IPS-NIHi7 (cell line): ENCODE measurements at regions not wholly inside any gene's neighbourhood (a gene's known extent, or its start where the extent isn't known, plus 50 kb on each side); places are given as distances from the start of the nearest gene placed in this dataset.

ENCODE experiments used
- DNase-seq: peaks from one replicate; pipeline ENCODE4 v3.0.0; 2012; ENCODE audit warnings: mixed read lengths; ENCODE audit errors: extremely low spot score

DNA sequence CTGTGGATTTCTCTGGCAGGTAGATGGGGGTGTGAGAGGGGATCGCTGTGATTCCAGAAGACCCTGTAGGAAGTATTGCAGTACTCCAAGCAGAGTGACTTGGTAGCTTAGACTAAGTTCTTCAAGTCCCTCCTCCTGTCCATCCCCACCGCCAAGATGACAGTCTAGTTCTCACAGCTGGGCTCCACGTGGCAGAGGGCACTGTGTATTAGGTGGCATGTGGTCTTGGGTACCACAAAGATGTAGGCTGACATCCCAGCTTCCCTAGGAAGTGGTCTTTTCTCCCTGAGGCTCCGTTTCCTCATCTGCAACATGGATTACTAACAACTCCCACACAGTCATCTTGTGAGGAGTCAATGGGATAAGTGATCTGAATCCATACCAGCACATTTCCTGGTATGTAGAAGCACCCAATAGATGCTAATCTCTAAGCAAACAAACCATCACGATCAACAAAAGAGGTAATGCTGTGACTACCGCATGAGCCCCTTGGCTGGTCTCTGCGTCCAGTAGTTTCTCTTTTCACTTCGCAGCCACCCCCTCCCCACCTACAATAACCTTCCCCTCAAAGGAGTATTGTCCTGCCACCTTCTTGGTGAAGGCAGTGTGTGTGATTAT, 349.1 kb upstream of the EEF2KMT start:
- peak; percentile 28 for DNase-seq

DNA sequence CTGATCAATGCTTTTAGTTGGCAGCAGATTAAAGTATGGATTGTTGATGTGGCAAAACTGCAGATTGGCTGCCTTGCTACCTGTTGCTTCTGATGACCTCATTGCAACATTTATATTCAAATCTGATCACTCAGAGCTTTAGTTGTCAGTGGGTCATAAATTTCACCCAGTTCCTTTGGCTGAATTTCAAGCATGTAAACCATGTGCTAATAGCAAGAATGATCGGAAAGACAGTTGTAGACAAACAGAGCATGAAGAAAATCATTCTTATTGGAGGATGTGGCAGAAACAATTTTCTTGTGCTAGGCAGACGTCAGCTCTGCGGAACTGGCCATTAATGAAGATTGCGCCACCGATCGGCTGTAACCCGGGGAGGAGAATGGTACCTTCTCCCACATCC, 346.6 kb upstream of the EEF2KMT start:
- DNase-seq, result no peak

DNA sequence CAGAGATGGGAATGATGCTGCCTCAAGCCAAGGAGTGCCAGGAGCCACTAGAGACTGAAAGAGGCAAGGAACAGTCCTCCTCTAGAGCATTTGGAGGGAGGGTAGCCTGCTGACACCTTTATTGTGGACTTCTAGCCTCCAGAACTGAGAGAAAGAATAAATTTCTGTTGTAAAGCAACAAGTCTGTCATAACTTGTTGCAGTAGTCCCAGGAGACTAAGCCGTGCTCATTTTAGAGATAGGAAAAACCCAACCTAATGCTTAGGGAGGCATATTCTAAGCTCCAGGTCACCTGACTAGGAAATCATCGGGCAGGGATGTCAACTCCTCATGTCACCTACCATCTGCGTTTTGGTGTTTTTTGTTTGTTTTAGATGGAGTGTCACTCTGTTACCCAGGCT, 345.4 kb upstream of the EEF2KMT start:
- no peak for DNase-seq

DNA sequence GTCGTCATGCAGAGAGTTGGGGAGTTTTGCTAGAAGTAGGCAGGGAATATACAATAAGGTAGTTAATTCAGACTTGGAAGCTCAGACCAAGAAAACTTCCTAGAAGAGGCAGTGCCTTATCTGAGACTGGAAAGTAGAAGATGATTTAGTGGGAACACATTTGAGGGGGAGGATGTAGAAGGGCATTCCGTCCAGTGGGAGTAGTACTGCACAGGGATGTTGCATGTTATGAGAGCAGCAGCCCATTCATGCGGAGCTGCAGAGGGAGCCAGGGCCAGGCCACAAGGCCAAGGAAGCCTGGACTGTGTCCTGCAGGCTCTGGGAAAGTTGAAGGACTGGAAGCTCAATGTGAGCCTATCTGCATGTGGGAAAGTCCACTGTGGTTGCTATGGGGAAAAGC, 344.5 kb upstream of the EEF2KMT start:
- no peak for DNase-seq

DNA sequence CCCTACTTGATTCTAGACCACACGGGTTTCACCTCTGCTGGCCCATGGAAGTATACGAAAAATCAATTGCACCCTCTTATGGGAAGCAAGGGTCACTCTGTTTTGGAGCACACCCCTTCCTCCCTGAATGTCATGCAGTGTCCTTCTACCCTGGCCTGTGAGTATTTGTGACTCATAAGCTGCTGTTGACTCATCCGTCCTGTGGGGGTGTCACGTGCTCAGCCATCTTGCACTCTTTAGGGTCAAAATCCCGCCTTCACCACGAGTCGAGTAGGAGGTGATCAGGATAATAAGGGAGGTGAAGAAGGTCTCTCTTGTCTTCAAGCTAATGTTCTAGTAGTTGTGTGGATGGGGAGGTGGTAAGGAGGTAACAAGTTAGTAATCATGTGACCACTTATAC, 341.0 kb upstream of the EEF2KMT start:
- DNase-seq, result no peak

DNA sequence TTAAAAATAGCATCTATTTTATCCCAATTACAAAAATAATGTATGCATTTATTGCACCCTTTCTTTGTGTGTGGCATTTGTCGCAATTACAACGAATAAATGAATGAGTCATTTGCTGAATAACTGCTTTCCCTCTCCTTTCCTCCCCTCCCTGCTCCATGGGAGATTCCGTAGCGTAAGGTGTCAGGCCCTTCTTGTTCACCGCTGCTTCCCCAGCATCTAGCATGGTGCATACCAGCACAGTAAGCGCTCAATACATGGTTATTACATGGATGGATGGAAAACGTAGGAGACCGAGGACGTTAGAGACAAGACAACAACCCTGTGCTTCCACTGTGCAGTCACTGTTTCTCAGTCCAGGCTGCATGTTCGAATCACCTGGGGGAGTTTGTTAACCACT, 336.0 kb upstream of the EEF2KMT start:
- DNase-seq, result no peak

DNA sequence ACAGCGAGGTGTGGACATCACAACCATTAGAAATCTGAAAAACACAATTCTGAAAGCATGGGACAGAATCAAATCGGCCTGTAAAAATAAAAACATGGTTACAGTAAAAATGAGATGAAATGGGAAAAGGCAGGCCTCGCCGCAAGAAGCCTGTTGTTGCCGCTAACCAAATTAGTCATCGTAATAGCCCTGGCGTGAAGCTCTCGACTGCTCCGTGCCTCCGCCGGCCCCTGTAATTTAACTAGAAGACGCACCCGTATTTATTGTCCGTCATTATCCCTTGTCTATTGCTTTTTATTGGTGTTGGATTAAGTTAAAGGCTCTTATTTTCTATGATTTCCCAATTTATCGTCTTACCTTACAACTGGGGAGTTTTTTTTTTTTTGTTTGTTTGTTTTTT, 334.6 kb upstream of the EEF2KMT start:
- no peak for DNase-seq

DNA sequence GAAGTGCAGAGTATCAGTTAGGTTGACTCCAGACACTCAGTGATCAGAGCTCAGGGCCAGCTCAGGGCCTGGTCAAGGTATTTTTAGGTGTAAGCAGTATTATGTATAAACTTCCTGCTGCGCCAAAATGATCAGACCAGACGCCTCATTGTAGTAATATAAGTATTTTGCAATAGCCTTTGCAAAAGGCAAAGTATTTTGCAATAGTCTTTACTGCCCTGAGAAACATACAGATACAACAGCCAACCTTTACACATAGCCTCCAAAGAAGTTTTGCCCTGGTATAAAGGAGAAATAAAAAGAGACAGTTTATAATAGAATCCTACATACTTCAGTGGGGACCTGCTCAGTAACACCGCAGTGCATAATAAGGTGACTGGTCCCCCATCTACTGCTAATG, 333.0 kb upstream of the EEF2KMT start:
- DNase-seq, result no peak

DNA sequence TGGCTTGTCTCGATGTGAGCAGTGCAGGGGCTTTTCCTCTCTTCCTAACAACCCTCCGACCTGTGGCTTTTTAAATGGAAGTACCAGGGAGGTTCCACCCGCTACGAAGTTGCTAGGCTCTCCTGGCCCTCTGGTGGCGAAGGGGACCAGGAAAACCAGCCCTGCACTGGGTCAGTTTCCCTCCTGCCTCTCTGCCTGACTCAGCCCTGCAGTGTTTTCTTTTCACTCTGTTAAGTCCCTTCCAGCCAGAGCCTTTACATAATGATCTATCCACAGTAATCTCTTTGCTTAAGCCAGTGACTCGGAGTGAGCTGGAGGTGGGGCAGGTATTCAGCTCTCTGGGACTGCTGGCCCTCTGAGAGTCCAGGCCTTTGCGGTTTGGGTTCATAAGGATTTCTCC, 331.3 kb upstream of the EEF2KMT start:
- peak; percentile 81 for DNase-seq

DNA sequence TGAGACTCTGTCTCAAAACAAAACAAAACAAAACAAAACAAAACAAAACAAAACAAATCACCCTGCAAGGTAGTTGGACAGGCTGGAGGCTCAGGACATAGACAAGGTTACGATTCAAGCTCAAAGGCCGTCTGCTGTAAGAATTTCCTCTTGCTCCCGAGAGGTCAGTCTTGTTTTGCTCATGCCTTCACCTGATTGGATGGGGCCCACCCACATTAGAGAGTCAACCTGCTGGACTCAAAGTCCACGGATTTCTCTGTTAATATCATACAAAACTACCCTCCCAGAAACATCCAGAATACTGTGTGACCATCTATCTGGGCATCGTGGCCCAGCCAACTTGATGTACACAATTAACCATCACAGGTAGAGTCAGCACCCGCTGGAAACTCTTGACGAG, 330.0 kb upstream of the EEF2KMT start:
- DNase-seq, result no peak

DNA sequence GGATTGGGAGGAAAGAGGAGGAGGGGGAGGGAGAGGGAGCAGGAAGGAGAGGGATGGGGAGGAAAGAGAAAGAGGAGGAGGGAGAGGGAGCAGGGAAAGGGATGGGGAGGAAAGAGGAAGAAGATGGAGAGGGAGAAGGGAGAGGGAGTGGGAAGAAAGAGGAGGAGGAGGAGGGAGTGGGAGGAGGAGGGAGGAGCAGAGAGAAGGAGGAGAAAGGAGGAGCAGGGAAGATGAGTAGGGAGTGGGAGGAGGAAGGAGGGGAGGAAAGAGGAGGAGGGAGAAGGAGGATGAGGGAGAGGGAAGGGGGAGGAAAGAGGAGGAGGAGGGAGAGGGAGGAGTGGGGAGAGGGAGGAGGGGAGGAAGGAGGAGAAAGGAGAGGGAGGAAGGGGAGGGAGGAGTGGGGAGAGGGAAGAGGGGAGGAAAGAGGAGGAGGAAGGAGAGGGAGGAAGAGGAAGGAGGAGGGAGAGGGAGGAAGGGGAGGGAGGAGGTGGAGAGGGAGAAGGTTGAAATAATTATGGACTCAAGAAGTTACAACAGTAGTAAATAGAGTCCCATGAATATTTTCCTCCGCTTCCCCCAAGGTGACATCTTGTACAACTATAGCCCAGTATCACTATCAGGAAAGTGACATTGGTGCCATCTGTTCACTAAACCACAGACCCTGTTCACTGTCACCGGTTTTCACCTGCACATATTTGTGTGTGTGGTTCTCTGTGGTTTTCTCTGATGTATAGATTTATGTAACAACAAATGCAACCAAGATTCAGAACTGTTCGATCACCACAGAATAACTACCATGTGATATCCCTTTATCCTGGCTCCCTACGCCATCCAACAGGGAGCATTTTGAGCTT, 325.3 kb upstream of the EEF2KMT start:
- DNase-seq, result no peak

DNA sequence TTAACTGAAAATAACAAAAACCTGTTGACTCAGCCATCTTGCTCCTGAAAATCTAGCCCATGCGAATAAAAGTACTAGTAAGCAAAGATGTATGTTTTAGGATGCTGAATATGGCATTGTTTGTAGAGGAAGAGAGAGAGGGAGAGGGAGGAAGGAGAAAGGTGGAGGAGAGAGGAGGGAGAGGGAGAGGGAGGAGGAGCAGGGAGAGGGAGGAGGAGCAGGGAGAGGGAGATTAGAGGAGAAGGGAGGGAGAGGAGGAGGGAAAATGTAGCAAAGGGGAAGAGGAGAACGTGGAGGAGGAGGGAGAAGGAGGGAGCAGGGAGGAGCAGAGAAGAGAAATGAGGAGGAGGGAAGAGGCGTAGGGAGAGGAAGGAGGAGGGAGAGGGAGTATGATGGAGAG, 324.5 kb upstream of the EEF2KMT start:
- DNase-seq, result no peak

DNA sequence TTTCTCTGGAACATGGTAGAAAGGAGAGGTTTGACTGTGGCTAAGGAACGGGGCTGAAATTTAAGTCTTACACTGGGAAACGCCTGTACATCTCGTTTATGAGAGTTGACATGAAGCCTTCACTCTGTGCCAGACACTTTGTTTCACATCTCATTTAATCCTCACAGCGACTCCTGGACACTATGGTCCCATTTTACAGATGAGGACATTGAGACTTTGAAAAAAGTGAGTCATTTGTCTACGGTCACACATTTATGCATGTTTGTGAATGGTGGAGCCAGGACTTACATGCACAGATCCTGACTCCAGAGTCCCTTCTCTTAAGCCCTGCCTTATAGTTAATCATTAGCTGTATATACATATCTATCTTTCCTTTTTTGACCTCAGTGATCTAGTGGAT, 318.4 kb upstream of the EEF2KMT start:
- no peak for DNase-seq

DNA sequence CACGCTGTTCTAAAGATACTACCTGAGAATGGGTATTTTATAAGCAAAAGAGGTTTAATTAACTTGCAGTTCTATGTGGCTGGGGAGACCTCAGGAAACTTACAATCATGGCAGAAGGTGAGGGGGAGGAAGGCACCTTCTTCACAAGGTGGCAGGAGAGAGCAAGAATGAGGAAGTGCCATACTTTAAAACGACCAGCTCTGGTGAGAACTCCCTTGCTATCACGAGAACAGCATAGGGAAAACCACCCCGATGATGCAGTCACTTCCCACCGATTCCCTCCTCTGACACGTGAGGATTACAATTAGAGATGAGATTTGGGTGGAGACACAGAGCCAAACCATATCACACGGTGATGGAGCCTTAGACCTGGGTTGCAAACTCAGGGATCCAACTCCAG, 317.5 kb upstream of the EEF2KMT start:
- DNase-seq, result peak; percentile 39

DNA sequence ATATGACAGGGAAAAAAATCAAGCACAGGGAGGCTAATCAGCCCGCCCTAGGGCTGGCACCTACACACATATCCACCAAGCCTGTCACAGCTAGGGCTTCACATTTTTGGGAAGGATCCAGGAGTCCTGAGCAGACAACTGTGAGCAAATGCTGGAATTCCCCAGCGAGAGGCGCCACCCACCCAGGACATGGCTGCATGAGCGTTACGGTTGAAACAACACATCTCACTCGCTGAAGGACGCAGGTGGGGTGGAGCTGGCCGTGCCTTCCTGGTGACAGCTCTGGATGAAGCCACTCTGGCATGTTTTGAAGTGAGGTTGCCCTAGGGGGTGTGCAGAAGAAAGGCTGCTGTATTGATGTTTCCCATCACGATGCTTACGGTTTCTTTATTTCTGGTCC, 315.1 kb upstream of the EEF2KMT start:
- peak; percentile 63 for DNase-seq

DNA sequence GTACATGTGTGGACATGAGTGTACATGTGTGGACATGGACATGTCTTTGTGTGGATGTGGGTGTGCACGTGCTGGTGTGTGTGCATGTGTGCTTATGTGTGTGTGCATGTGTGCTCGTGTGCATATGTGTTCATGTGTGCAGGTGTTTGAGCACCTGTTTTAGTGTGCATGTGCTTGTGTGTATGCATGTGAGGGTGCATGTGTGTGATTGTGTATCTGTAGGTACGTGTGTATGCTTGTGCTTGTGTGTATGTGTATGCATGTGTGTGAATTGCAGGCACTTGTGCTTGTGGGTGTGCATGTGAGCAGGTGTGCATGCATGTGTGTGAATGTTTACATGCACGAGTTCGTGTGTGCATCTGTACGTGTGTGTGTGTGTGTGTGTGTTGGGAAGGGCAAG, 300.6 kb upstream of the EEF2KMT start:
- no peak for DNase-seq

DNA sequence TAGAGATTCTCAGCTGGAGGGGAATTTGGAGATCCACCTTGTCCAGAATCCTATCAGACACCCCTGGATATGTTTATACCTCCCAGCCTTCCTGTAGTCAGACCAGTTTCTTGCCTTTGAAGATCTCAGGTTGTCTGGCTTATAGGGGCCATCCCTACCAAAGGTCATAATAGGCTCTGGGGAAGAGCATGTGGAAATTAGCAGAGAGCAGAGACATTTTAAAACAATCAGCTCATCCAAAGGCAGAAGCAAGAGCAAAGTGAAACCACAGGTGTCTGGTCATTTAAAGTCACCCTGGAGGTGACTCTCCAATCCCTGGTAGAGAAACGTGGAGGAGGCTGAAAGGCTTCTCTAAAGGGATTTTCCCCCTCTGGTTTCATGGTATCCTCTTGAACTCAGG, 299.3 kb upstream of the EEF2KMT start:
- DNase-seq, result no peak

DNA sequence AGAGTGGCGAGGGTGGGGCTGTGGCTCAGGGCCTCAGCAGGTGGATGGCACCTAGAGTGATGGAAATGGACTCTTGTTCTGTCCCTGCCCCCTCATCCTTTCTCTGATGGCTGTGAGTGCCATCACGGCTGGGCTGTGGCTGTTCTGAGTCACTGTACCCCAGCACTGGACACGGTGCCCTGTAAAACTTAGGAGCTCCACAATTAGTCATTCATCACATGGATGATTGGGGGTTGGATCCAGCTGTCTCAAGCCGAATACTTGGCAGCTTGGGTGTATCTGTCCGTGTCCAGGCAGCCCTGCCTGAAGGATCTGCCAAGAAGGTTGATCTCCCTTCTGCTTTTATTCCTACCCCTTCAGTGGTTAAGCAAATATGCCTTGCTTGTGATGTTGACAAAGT, 295.5 kb upstream of the EEF2KMT start:
- DNase-seq, result no peak

DNA sequence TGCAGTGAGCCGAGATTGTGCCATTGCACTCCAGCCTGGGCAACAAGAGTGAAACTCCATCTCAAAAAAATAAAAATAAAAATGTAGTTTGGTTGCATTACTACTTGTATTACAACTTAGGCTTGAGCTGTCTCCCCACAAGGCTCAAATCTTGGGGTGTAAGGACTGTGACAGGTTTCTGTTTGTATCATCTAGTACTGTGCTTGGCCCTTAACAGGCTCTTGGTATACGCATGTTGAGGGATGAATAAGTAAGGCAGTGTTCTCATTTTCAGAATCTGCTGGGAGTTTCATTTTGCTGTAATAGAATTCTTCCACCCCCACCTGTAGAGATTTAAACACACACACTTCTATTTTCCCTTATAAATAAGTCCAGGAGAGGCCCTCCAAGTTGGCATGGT, 289.4 kb upstream of the EEF2KMT start:
- DNase-seq, result no peak

DNA sequence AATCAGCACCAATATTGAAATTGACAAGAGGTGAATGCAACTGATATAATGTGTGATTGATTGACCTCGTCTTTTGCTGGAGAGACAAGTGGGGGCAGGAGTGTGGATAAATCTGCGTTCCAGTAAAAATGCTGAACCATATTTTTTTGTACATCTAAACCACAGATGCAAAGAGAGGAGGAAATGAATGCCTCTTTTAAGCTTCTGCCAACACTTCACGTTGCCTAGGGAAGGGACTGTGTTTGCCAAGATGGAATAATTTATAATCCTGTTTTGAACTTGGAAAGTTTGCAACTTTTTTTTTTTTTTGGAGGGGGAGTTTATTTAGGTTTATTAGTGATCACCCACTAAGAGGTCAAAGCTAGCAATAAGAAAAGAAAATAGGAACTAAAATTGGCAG, 288.2 kb upstream of the EEF2KMT start:
- DNase-seq, result no peak

DNA sequence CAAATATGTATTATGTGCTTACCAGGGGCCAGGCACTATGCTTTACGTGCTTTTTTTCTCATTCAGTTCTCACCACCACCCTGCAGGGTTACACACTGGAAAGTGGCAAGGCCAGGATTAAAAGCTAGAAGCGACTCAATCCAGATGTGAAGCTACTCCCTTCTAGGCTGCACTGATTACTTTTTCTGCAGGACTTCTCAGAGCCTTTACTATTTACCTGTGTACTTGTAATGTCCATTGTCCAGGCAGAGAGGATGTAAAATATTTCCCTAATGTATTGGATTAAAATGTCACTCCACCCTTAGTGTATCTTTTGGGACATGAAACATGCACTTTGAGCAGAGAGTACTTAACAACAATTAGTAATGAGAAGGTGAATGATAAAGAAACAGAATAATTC, 287.5 kb upstream of the EEF2KMT start:
- DNase-seq, result no peak

DNA sequence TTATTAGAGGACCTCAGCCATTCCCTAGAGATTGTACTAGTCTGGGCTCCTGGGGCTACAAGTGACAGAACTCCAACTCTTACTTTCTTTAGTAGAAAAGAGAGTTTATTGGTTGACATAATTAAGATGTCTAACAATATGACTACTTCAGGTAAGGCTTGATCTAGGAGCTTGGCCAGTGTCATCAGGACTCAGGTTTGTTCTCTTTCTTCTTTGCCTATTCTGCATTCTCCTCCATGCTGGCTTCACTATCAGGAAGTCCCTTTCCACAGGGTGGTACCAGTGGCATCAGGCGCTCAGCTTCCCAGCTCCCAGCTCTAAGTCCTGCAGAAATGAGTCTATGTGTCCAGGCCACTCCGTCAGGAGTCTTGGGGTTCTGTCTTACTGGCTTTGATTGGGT, 286.1 kb upstream of the EEF2KMT start:
- no peak for DNase-seq

DNA sequence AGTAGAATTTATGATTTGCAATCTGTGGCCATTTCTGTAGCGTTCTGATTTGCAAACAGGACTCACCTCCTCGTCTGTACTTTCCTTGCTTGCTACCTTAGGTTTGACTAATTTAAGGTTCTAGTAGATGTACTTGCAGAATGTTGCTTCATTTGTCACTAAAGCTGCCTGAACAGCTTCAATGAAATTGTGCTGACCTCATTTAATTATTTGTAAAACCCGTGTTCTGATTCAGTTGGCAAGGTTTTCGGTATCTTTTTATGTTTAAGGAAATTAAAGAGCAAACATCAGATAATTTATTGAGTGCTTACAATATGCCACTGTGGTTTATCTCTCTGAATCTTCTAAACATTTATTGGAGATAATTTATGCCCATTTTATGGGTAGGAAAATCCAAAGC, 284.9 kb upstream of the EEF2KMT start:
- no peak for DNase-seq

DNA sequence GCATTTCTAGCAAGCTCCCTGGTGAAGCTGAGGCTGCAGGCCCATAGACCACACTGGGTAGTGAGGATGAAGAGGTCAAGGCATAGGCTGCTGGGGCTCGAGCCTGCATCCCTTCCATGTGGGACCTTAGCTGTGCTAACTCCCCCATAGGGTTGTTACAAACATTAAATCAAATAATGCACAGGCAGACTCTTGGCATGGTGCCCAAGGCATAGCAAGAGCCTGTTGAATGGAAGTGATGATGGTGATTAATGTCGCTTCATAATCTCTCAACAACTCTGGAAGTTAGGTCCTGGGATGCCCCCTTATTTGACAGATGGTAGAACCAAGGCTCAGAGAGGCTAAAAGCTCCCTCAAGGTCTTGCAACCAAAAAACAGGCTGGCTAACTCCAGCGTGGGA, 283.9 kb upstream of the EEF2KMT start:
- no peak for DNase-seq
